Vagina (tissue), 2 donors: ENCODE measurements at regions not wholly inside any gene's neighbourhood (a gene's known extent, or its start where the extent isn't known, plus 50 kb on each side); places are given as distances from the start of the nearest gene placed in this dataset.

Experiments
- POLR2AphosphoS5 ChIP-seq, 2 donors: sonication (generic); formaldehyde crosslinking; IDR thresholded peaks; one replicate each; pipeline ENCODE4 v1.9.0; 2017; ENCODE audit warnings: antibody characterized with exemption in 2 of 2, mild to moderate bottlenecking in 2 of 2, low read depth in 1 of 2; ENCODE audit not compliant: insufficient read depth in 1 of 2
- TF ChIP-seq, protein P1 (sequence below), 3 experiments: fragments of 450-650 bp in 2 of 3; fragments of 200-600 bp in 1 of 3; sonication (generic) in 1 of 3; IDR thresholded peaks; one replicate each; pipeline ENCODE4 v1.5.1; 2017 to 2019; ENCODE audit warnings: antibody characterized with exemption in 3 of 3, mild to moderate bottlenecking in 2 of 3, moderate library complexity in 2 of 3

DNA sequence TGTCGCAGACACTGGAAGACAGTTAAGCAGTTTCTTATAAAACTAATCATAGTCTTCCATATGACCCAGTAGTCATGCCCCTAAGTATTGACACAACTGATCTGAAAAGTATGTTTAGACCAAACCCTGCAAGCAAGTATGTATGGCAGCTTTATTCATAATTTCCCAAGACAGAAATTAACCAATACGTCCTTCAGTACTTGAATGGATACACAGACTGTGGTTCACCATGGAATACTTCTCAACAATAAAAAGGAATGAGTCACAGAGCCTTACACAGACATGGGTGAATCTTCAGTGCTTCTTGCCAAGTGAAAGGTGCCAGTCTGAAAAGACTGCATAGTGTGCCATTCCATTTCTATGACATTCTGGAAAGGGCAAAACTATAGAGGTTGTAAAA lies 50.2 kb upstream of the AKR1E2 start:
- TF ChIP-seq, protein P1, sequence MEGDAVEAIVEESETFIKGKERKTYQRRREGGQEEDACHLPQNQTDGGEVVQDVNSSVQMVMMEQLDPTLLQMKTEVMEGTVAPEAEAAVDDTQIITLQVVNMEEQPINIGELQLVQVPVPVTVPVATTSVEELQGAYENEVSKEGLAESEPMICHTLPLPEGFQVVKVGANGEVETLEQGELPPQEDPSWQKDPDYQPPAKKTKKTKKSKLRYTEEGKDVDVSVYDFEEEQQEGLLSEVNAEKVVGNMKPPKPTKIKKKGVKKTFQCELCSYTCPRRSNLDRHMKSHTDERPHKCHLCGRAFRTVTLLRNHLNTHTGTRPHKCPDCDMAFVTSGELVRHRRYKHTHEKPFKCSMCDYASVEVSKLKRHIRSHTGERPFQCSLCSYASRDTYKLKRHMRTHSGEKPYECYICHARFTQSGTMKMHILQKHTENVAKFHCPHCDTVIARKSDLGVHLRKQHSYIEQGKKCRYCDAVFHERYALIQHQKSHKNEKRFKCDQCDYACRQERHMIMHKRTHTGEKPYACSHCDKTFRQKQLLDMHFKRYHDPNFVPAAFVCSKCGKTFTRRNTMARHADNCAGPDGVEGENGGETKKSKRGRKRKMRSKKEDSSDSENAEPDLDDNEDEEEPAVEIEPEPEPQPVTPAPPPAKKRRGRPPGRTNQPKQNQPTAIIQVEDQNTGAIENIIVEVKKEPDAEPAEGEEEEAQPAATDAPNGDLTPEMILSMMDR (IDR thresholded peaks at IDR 0.05) = no peak
- no peak for TF ChIP-seq POLR2AphosphoS5 (IDR thresholded peaks at IDR 0.05; ENCODE audit: insufficient read depth in 1 of 2, low read depth in 1 of 2)
